OCI-LY7 (cell line): ENCODE measurements at regions not wholly inside any gene's neighbourhood (a gene's known extent, or its start where the extent isn't known, plus 50 kb on each side); places are given as distances from the start of the nearest gene placed in this dataset.

Experiments
- BruUV-seq: library from RNA; stranded (reverse); fragments of 400-500 nt; replicated peaks from 2 replicates; lab custom pipeline; 2021; lab: Mats Ljungman, UMichigan
- CTCF ChIA-PET: fragments of 300-600 bp; sonication (Branson Sonifier 250); formaldehyde crosslinking; loops from one replicate; lab custom pipeline; 2022; ENCODE audit warnings: antibody characterized with exemption; ENCODE audit not compliant: unreplicated experiment; lab: Charles Lee
- POLR2A ChIA-PET: fragments of 300-600 bp; sonication (Branson Sonifier 250); formaldehyde crosslinking; loops from one replicate; lab custom pipeline; 2022; ENCODE audit warnings: antibody characterized with exemption; lab: Charles Lee
- DNase-seq: peaks from one replicate; pipeline ENCODE4 v3.0.0-alpha.2; 2015; ENCODE audit warnings: low spot score
- H2AFZ ChIP-seq: fragments of 200-600 bp; sonication (generic), shearing (Covaris generic); 2 replicates; pipeline ENCODE4 v1.6.1; 2014; ENCODE audit warnings: mild to moderate bottlenecking, antibody characterized with exemption, low read length, moderate library complexity
- H3K27ac ChIP-seq: fragments of 200-600 bp; sonication (generic); 2 replicates; pipeline ENCODE4 v1.5.1; 2014; ENCODE audit warnings: mixed run types, low read depth, mild to moderate bottlenecking, moderate library complexity, low read length, inconsistent platforms; ENCODE audit not compliant: poor library complexity, severe bottlenecking
- H3K36me3 ChIP-seq: fragments of 200-600 bp; sonication (generic); 2 replicates; pipeline ENCODE4 v1.6.1; 2014; ENCODE audit warnings: mild to moderate bottlenecking, antibody characterized with exemption, low read length, moderate library complexity, mixed read lengths; ENCODE audit not compliant: insufficient read depth
- H3K4me1 ChIP-seq: fragments of 200-600 bp; sonication (generic); 2 replicates; pipeline ENCODE4 v1.5.1; 2014; ENCODE audit warnings: mild to moderate bottlenecking, low read length; ENCODE audit not compliant: insufficient read depth, poor library complexity, severe bottlenecking
- H3K4me2 ChIP-seq: fragments of 200-600 bp; sonication (generic); 2 replicates; pipeline ENCODE4 v1.6.1; 2014; ENCODE audit warnings: mild to moderate bottlenecking, low read length
- H3K4me3 ChIP-seq: fragments of 200-600 bp; sonication (generic); 2 replicates; pipeline ENCODE4 v1.5.1; 2014; ENCODE audit warnings: mild to moderate bottlenecking, low read depth, low read length; ENCODE audit not compliant: poor library complexity, severe bottlenecking
- H3K79me2 ChIP-seq: fragments of 200-600 bp; sonication (generic); 2 replicates; pipeline ENCODE4 v1.6.1; 2016; ENCODE audit warnings: low read depth, mild to moderate bottlenecking, low read length, moderate library complexity, mixed read lengths; ENCODE audit not compliant: insufficient read depth
- H3K9me2 ChIP-seq: fragments of 200-600 bp; sonication (generic); 2 replicates; pipeline ENCODE4 v1.6.1; 2016; ENCODE audit warnings: mild to moderate bottlenecking, low read length, mixed read lengths; ENCODE audit not compliant: insufficient read depth
- H3K9me3 ChIP-seq: fragments of 200-600 bp; sonication (generic); 2 replicates; pipeline ENCODE4 v1.6.1; 2014; ENCODE audit warnings: mild to moderate bottlenecking, mixed run types, low read length, mixed read lengths
- H4K20me1 ChIP-seq: fragments of 200-600 bp; sonication (generic); 2 replicates; pipeline ENCODE4 v1.6.1; 2014; ENCODE audit warnings: mild to moderate bottlenecking, antibody characterized with exemption, low read length, moderate library complexity, mixed read lengths; ENCODE audit not compliant: insufficient read depth
- EZH2phosphoT487 ChIP-seq: fragments of 200-600 bp; sonication (generic); IDR thresholded peaks from 2 replicates; pipeline ENCODE4 v1.6.1; 2018; ENCODE audit warnings: low read depth, borderline replicate concordance, mild to moderate bottlenecking, mixed run types, antibody characterized with exemption, low read length, moderate library complexity, mixed read lengths
- intact Hi-C: fragments of 100-400 bp; cut with micrococcal nuclease; formaldehyde crosslinking; loops from one replicate; pipeline ENCODE4 v1.10.0; 2022; ENCODE audit not compliant: unreplicated experiment
- TF ChIP-seq, protein P1 (sequence below): fragments of 200-600 bp; sonication (generic); conservative IDR thresholded peaks from 2 replicates; pipeline ENCODE4 v1.5.1; 2014; ENCODE audit warnings: mild to moderate bottlenecking, antibody characterized with exemption, low read length, moderate library complexity, mixed read lengths

DNA sequence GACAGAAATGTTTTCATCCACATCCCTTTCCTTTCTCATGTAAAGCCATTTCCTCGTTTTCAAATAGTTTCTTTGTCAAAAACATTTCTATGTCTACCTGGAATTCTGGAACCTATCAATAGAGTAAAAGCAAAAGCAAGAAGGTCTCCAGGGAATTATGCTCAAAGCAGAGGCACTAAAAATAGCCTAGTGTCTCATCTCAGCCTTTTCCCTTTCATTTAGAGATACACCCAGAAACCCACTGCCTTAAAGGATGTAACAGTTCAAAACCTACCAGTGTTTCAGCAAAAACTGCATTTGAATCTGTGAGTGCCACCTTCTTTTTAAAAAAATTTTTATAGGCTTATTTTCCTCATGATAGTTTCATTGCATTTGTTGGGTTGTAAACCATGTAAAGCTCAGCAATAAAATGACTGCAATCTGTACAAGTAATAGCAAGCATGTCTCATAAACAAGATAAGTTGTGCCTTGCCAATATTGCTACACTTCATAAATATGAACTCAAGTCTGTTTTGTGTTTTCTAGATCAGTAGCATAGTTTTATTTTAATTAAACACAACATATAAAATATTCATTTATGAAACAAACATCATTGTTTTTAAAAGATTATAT, 927.3 kb upstream of the ACVR2A start:
- Histone ChIP-seq H4K20me1 (no peaks in the 10 kb centered on the region), H3K4me3 (no peak overlapping the region), H2AFZ (no peak overlapping the region), H3K4me2 (no peak overlapping the region), H3K9me3 (no peaks in the 10 kb centered on the region), H3K79me2 (no peaks in the 10 kb centered on the region), H3K36me3 (no peaks in the 10 kb centered on the region), H3K4me1 (no peaks in the 10 kb centered on the region), H3K27ac (no peak overlapping the region), H3K9me2 (no peaks in the 10 kb centered on the region)
- DNase-seq, result no peak
- ChIA-PET POLR2A (interaction anchor here (0.6 kb wide), 1 partner anchor 39 kb away, joined by 3 read pairs; no protein-coding TSS in a partner anchor), CTCF (no interaction called here)
- TF ChIP-seq, protein P1, sequence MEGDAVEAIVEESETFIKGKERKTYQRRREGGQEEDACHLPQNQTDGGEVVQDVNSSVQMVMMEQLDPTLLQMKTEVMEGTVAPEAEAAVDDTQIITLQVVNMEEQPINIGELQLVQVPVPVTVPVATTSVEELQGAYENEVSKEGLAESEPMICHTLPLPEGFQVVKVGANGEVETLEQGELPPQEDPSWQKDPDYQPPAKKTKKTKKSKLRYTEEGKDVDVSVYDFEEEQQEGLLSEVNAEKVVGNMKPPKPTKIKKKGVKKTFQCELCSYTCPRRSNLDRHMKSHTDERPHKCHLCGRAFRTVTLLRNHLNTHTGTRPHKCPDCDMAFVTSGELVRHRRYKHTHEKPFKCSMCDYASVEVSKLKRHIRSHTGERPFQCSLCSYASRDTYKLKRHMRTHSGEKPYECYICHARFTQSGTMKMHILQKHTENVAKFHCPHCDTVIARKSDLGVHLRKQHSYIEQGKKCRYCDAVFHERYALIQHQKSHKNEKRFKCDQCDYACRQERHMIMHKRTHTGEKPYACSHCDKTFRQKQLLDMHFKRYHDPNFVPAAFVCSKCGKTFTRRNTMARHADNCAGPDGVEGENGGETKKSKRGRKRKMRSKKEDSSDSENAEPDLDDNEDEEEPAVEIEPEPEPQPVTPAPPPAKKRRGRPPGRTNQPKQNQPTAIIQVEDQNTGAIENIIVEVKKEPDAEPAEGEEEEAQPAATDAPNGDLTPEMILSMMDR, result no peak
- TF ChIP-seq EZH2phosphoT487, result no peak
- BruUV-seq, result no TSS peak
- intact Hi-C loops, result no loop called here

DNA sequence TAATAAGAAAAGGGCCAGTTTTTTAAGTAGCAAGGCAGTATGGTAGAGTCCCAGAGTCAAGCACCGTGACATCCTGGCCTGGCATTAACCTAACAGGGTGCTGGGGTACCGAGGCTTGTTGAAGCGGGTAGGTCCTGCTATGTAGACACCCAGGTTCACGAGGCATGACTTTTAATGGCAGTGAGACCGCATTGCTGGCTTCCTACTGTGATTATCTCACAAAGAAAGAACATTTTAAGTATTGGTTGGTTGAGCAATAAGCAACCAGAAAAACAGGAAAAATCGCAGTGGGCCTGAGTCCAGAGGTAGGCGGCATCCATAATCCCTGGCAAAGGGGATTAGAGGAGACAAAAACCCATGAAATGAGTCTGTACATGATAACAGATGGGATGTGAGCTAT, 927.9 kb upstream of the ACVR2A start:
- Histone ChIP-seq H3K9me3 (no peaks in the 10 kb centered on the region), H2AFZ (no peak overlapping the region), H4K20me1 (no peaks in the 10 kb centered on the region), H3K4me2 (no peak overlapping the region), H3K36me3 (no peaks in the 10 kb centered on the region), H3K4me1 (no peaks in the 10 kb centered on the region), H3K79me2 (no peaks in the 10 kb centered on the region), H3K4me3 (no peak overlapping the region), H3K9me2 (no peaks in the 10 kb centered on the region), H3K27ac (no peak overlapping the region)
- DNase-seq, result no peak
- TF ChIP-seq EZH2phosphoT487, result no peak
- TF ChIP-seq, protein P1, result no peak
- ChIA-PET CTCF (no interaction called here), POLR2A (no interaction called here)
- intact Hi-C loops, result no loop called here
- no TSS peak for BruUV-seq

DNA sequence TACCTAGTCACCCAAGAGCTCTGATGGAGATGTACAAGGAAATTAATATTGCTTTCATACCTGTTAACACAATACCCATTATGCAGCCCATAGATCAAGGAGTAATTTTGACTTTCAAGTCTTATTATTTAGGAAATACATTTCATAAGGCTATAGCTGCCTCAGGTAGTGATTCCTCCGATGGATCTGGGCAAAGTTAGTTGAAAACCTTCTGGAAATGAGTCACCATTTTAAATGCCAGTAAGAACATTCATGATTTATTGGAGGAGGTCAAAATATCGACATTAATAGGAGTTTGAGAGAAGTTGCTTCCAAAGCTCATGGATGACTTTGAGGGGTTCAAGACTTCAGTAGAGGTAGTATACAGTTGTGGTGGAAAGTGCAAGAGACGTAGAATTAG, 931.4 kb upstream of the ACVR2A start:
- ChIA-PET POLR2A (interaction anchor here (1.5 kb wide), 1 partner anchor 11 kb away, joined by 3 read pairs; no protein-coding TSS in a partner anchor), CTCF (no interaction called here)
- H3K9me3 ChIP-seq, result no peaks in the 10 kb centered on the region
- no peaks in the 10 kb centered on the region for H3K79me2 ChIP-seq
- no peaks in the 10 kb centered on the region for H3K36me3 ChIP-seq
- no peak overlapping the region for H3K4me2 ChIP-seq
- H3K27ac ChIP-seq, result no peak overlapping the region
- H3K9me2 ChIP-seq, result no peaks in the 10 kb centered on the region
- H3K4me1 ChIP-seq, result no peaks in the 10 kb centered on the region
- H4K20me1 ChIP-seq, result no peaks in the 10 kb centered on the region
- intact Hi-C loops, result no loop called here
- no peak for DNase-seq
- no peak overlapping the region for H2AFZ ChIP-seq
- BruUV-seq, result no TSS peak
- H3K4me3 ChIP-seq, result no peak overlapping the region
- no peak for TF ChIP-seq EZH2phosphoT487
- TF ChIP-seq, protein P1, result no peak
